ENCODE measurements at regions not wholly inside any gene's neighbourhood (a gene's known extent, or its start where the extent isn't known, plus 50 kb on each side); places are given as distances from the start of the nearest gene placed in this dataset.
A peak's percentile ranks its signal among the peaks of the same experiment; 100 is the strongest.

GRCh38 chr11:70631624-70632047 is 233.3 kb downstream of the CTTN start:
- no peak for DNase-seq

- DNase-seq, result no peak
These were observed 235.3 kb downstream of the CTTN start for GRCh38 chr11:70633610-70634009.

- no peak for DNase-seq
These were observed 238.3 kb downstream of the CTTN start for GRCh38 chr11:70636659-70637058.

- no peak for DNase-seq
These were observed 239.0 kb downstream of the CTTN start for GRCh38 chr11:70637186-70637800.

GRCh38 chr11:70637949-70638583 is 239.7 kb downstream of the CTTN start:
- no peak for DNase-seq

GRCh38 chr11:70640408-70640807 is 242.1 kb downstream of the CTTN start:
- DNase-seq, result no peak

GRCh38 chr11:70641369-70641768 is 243.0 kb downstream of the CTTN start:
- peak; percentile 58 for DNase-seq

- DNase-seq, result peak; percentile 41
These were observed 243.9 kb downstream of the CTTN start for GRCh38 chr11:70642266-70642665.

GRCh38 chr11:70643642-70644041 is 245.3 kb downstream of the CTTN start:
- no peak for DNase-seq

- DNase-seq, result no peak
These were observed 246.2 kb downstream of the CTTN start for GRCh38 chr11:70644343-70645060.

- no peak for DNase-seq
These were observed 247.2 kb downstream of the CTTN start for GRCh38 chr11:70645537-70645936.

GRCh38 chr11:70646272-70647049 is 248.1 kb downstream of the CTTN start:
- no peak for DNase-seq

GRCh38 chr11:70647188-70648166 is 249.1 kb downstream of the CTTN start:
- no peak for DNase-seq

GRCh38 chr11:70650075-70650909 is 252.0 kb downstream of the CTTN start:
- no peak for DNase-seq

- no peak for DNase-seq
These were observed 252.7 kb downstream of the CTTN start for GRCh38 chr11:70651031-70651430.

GRCh38 chr11:70654016-70654415 is 255.7 kb downstream of the CTTN start:
- peak; percentile 24 for DNase-seq

GRCh38 chr11:70655816-70656215 is 257.5 kb downstream of the CTTN start:
- DNase-seq, result no peak

- no peak for DNase-seq
These were observed 257.9 kb downstream of the CTTN start for GRCh38 chr11:70656252-70656651.

- DNase-seq, result no peak
These were observed 261.9 kb downstream of the CTTN start for GRCh38 chr11:70660059-70660888.

GRCh38 chr11:70660889-70661197 is 262.5 kb downstream of the CTTN start:
- no peak for DNase-seq
